ENCODE measurements at regions not wholly inside any gene's neighbourhood (a gene's known extent, or its start where the extent isn't known, plus 50 kb on each side); places are given as distances from the start of the nearest gene placed in this dataset.

DNA sequence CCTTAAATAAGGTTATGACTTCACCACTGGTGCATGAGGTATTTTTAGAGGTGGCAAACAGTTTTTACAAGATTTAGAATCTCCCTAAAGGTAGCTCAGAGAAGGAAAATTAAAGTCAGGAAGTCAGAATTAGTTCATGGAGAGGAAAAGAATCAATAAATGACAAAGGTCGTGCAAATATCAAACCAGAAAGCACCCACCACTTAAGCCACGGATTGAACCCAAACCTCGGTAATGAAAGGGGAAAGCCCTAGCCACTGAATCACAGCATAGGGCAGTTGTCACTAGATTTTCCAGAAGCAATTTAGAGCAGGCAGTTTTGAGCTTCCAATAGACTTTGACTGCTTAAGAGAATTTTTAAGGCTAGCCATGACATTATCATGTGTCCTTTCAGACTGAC, 1590.4 kb downstream of the SLITRK1 start:
- TF ChIP-seq CTCF (conservative IDR thresholded peaks at IDR 0.05; ENCODE audit: low read length) (no peak), EZH2phosphoT487 (IDR thresholded peaks at IDR 0.05; ENCODE audit: borderline replicate concordance, low read depth, low read length) (no peak)
